HepG2 (cell line): ENCODE measurements at regions not wholly inside any gene's neighbourhood (a gene's known extent, or its start where the extent isn't known, plus 50 kb on each side); places are given as distances from the start of the nearest gene placed in this dataset.

Experiments used
- ATAC-seq: fragments of 200-7000 bp; cut with Tn5 transposase; 3 replicates; pipeline ENCODE4 v1.9.1; 2020; ENCODE audit warnings: mild to moderate bottlenecking, moderate library complexity
- BruUV-seq: library from RNA; stranded (reverse); fragments of 400-500 nt; replicated peaks from 2 replicates; lab custom pipeline; 2021; lab: Mats Ljungman, UMichigan
- CTCF ChIA-PET: fragments of 300-600 bp; formaldehyde crosslinking; extraction: SDS; loops from one replicate; lab custom pipeline; 2021; ENCODE audit warnings: low total read pairs, inconsistent platforms, low intra/inter-chr PET ratio; lab: Yijun Ruan, JAX
- POLR2A ChIA-PET: fragments of 350-600 bp; sonication (Branson Sonifier 250); formaldehyde crosslinking; loops from one replicate; lab custom pipeline; 2020; ENCODE audit warnings: antibody characterized with exemption, inconsistent platforms; lab: Yijun Ruan, JAX
- DNase-seq: peaks from one replicate; pipeline ENCODE4 v3.0.0-alpha.2; 2015; ENCODE audit warnings: low spot score
- FAIRE-seq: peaks from 3 replicates; lab custom pipeline; 2011; peaks lifted over from hg19 to GRCh38; lab: Jason Lieb, UNC
- H2AFZ ChIP-seq: one replicate; pipeline ENCODE4 v1.6.1; 2011; ENCODE audit warnings: low read length, inconsistent platforms
- H3K27ac ChIP-seq: fragments of 300-600 bp; 3 replicates; pipeline ENCODE4 v1.8.0; 2011; ENCODE audit warnings: mixed run types, mild to moderate bottlenecking, mixed read lengths, low read length, inconsistent platforms; ENCODE audit not compliant: insufficient read depth; ENCODE audit errors: extremely low read length
- H3K27me3 ChIP-seq, 2 experiments: fragments of 200-600 bp in 1 of 2; 2 replicates in 1 of 2; 3 replicates in 1 of 2; pipeline versions ENCODE4 v1.6.0 to v1.8.0; 2011; ENCODE audit warnings: low read length in 2 of 2, mild to moderate bottlenecking in 2 of 2, moderate library complexity in 2 of 2, inconsistent platforms in 1 of 2; ENCODE audit not compliant: insufficient read depth in 2 of 2, control insufficient read depth in 1 of 2
- H3K36me3 ChIP-seq, 2 experiments: fragments of 200-600 bp in 1 of 2; replicated peaks in 1 of 2; 2 replicates in 1 of 2; 3 replicates in 1 of 2; pipeline versions ENCODE4 v1.5.1 to v1.8.0; 2011; ENCODE audit warnings: low read length in 2 of 2, inconsistent platforms in 1 of 2; ENCODE audit not compliant: insufficient read depth in 2 of 2, control insufficient read depth in 1 of 2
- H3K4me1 ChIP-seq: 2 replicates; pipeline ENCODE4 v1.5.1; 2012; ENCODE audit warnings: low read length, inconsistent platforms; ENCODE audit not compliant: insufficient read depth
- H3K4me2 ChIP-seq: 2 replicates; pipeline ENCODE4 v1.6.0; 2011; ENCODE audit warnings: low read depth, low read length, inconsistent platforms
- H3K4me3 ChIP-seq, 3 experiments: fragments of 200-600 bp in 1 of 3; sonication (generic), shearing (Covaris generic) in 1 of 3; replicated peaks in 1 of 3; 2 replicates each; pipeline ENCODE4 v1.5.1; 2011 to 2016; ENCODE audit warnings: low read length in 3 of 3, inconsistent platforms in 2 of 3, low read depth in 2 of 3, mild to moderate bottlenecking in 2 of 3, control low read depth in 1 of 3, mixed read lengths in 1 of 3; ENCODE audit not compliant: insufficient read depth in 1 of 3
- H3K79me2 ChIP-seq: one replicate; pipeline ENCODE4 v1.6.1; 2011; ENCODE audit warnings: low read length, inconsistent platforms; ENCODE audit not compliant: insufficient read depth
- H3K9ac ChIP-seq: 2 replicates; pipeline ENCODE4 v1.6.0; 2011; ENCODE audit warnings: mild to moderate bottlenecking, low read depth, low read length, inconsistent platforms; ENCODE audit not compliant: insufficient read depth
- H3K9me3 ChIP-seq: 2 replicates; pipeline ENCODE4 v1.5.1; 2012; ENCODE audit warnings: mild to moderate bottlenecking, low read length
- H4K20me1 ChIP-seq: 2 replicates; pipeline ENCODE4 v1.6.0; 2011; ENCODE audit warnings: inconsistent platforms, mild to moderate bottlenecking, low read length, moderate library complexity; ENCODE audit not compliant: insufficient read depth
- ATF7 ChIP-seq, 2 experiments: fragments of 450-650 bp in 1 of 2; sonication (generic) in 1 of 2; formaldehyde crosslinking in 1 of 2; IDR thresholded peaks; 2 replicates each; pipeline versions ENCODE4 v1.4.0 to v1.6.1; 2016 to 2020; ENCODE audit warnings: antibody characterized with exemption in 1 of 2, mild to moderate bottlenecking in 1 of 2, missing genetic modification reagents in 1 of 2
- FOXJ3 ChIP-seq: sonication (generic); formaldehyde crosslinking; IDR thresholded peaks from 2 replicates; pipeline ENCODE4 v1.4.0; 2020; ENCODE audit warnings: missing genetic modification reagents, mild to moderate bottlenecking, borderline replicate concordance
- MXD1 ChIP-seq: sonication (generic); formaldehyde crosslinking; IDR thresholded peaks from 2 replicates; pipeline ENCODE4 v1.4.0; 2020; ENCODE audit warnings: mild to moderate bottlenecking, missing genetic modification reagents
- SNAPC2 ChIP-seq: sonication (generic); formaldehyde crosslinking; IDR thresholded peaks from 2 replicates; pipeline ENCODE4 v1.8.1; 2022; ENCODE audit warnings: mild to moderate bottlenecking, missing genetic modification reagents
- TOE1 ChIP-seq: sonication (generic); formaldehyde crosslinking; IDR thresholded peaks from 2 replicates; pipeline ENCODE4 v1.4.0; 2020; ENCODE audit warnings: mild to moderate bottlenecking, missing genetic modification reagents
- ZBTB21 ChIP-seq: sonication (generic); formaldehyde crosslinking; IDR thresholded peaks from 2 replicates; pipeline ENCODE4 v1.4.0; 2020; ENCODE audit warnings: missing genetic modification reagents
- ZNF136 ChIP-seq: sonication (generic); formaldehyde crosslinking; IDR thresholded peaks from 2 replicates; pipeline ENCODE4 v1.8.1; 2022; ENCODE audit warnings: low read depth, mild to moderate bottlenecking, moderate library complexity, missing genetic modification reagents
- ZNF720 ChIP-seq: sonication (generic); formaldehyde crosslinking; IDR thresholded peaks from 2 replicates; pipeline ENCODE4 v1.4.0; 2020; ENCODE audit warnings: missing genetic modification reagents
- WGBS: methylation state at CpG from one replicate; pipeline ENCODE4 v1.1.6; 2017; ENCODE audit warnings: low lambda C conversion rate; 5-methylcytosine and 5-hydroxymethylcytosine counted together
- in situ Hi-C: cut with HindIII; loops from 2 replicates; pipeline ENCODE4 v1.10.0; 2017; ENCODE audit warnings: low pct_unique_long_range_greater_than_20kb; ENCODE audit not compliant: extremely low pct_ligation_motif_present
- intact Hi-C: fragments of 100-400 bp; cut with micrococcal nuclease; formaldehyde crosslinking; loops from one replicate; pipeline ENCODE4 v1.10.0; 2022; ENCODE audit not compliant: unreplicated experiment

- Histone ChIP-seq H3K27ac (no peak overlapping the region), H3K9me3 (no peaks in the 10 kb centered on the region), H3K4me3 (no peak overlapping the region), H2AFZ (no peak overlapping the region), H3K9ac (no peak overlapping the region), H3K4me2 (no peak overlapping the region), H3K79me2 (no peaks in the 10 kb centered on the region), H3K36me3 (no peaks in the 10 kb centered on the region), H3K27me3 (no peaks in the 10 kb centered on the region), H3K4me1 (no peaks in the 10 kb centered on the region), H4K20me1 (no peaks in the 10 kb centered on the region)
- intact Hi-C loops (no loop called here), in situ Hi-C loops (no loop called here)
- 3% methylated on average over 7 of the region's 7 CpGs for WGBS
- FAIRE-seq (no peak), ATAC-seq (no peak), DNase-seq (no peak)
- POLR2A ChIA-PET: no interaction called here
- BruUV-seq: no TSS peak
- CTCF ChIA-PET: no interaction called here
- TF ChIP-seq ZNF136 (no peak), ZNF720 (CRISPR knock-in tag) (no peak), FOXJ3 (CRISPR knock-in tag) (no peak), TOE1 (CRISPR knock-in tag) (no peak)
Measured at GRCh38 chr6:92329208-92329847, 1090.0 kb downstream of the EPHA7 start.

- H3K36me3 ChIP-seq: no peaks in the 10 kb centered on the region
- CTCF ChIA-PET: no interaction called here
- in situ Hi-C loops: no loop called here
- no peak for FAIRE-seq
- no peak overlapping the region for H2AFZ ChIP-seq
- no peak overlapping the region for H3K9ac ChIP-seq
- TF ChIP-seq MXD1 (CRISPR knock-in tag) (no peak), ATF7 (IDR thresholded peaks at IDR 0.05) (peak; percentile 57), ATF7 (CRISPR knock-in tag; IDR thresholded peaks at IDR 0.05) (no peak), ZBTB21 (no peak), SNAPC2 (CRISPR knock-in tag) (no peak)
- no peak overlapping the region for H3K4me3 ChIP-seq
- no peak for ATAC-seq
- DNase-seq: no peak
- WGBS: 0% methylated on average over 1 of the region's 1 CpG
- no peaks in the 10 kb centered on the region for H3K9me3 ChIP-seq
- H3K27me3 ChIP-seq: no peaks in the 10 kb centered on the region
- intact Hi-C loops: no loop called here
- H3K4me1 ChIP-seq: no peaks in the 10 kb centered on the region
- no TSS peak for BruUV-seq
- no peaks in the 10 kb centered on the region for H4K20me1 ChIP-seq
- H3K27ac ChIP-seq: no peak overlapping the region
- H3K4me2 ChIP-seq: no peak overlapping the region
- H3K79me2 ChIP-seq: no peaks in the 10 kb centered on the region
- POLR2A ChIA-PET: no interaction called here
Measured at GRCh38 chr6:92315312-92315711, 1104.0 kb downstream of the EPHA7 start.
